Neural cell (in vitro differentiated cells): ENCODE measurements at regions not wholly inside any gene's neighbourhood (a gene's known extent, or its start where the extent isn't known, plus 50 kb on each side); places are given as distances from the start of the nearest gene placed in this dataset.

ENCODE experiments used
- EP300 ChIP-seq: fragments of 450-650 bp; conservative IDR thresholded peaks from 2 replicates; pipeline ENCODE4 v1.6.1; 2014; ENCODE audit warnings: antibody characterized with exemption, mild to moderate bottlenecking, moderate library complexity; ENCODE audit not compliant: poor library complexity, severe bottlenecking
- POLR2AphosphoS5 ChIP-seq: IDR thresholded peaks from 2 replicates; pipeline ENCODE4 v1.6.1; 2012
- RAD21 ChIP-seq: fragments of 450-650 bp; conservative IDR thresholded peaks from 2 replicates; pipeline ENCODE4 v1.6.1; 2014; ENCODE audit warnings: antibody characterized with exemption, mild to moderate bottlenecking, moderate library complexity
- SMC3 ChIP-seq: fragments of 450-650 bp; conservative IDR thresholded peaks from 2 replicates; pipeline ENCODE4 v1.6.1; 2014; ENCODE audit warnings: antibody characterized with exemption, mild to moderate bottlenecking, moderate library complexity; ENCODE audit not compliant: poor library complexity
- TF ChIP-seq, protein P1 (sequence below): fragments of 450-650 bp; IDR thresholded peaks from 2 replicates; pipeline ENCODE4 v1.5.1; 2014; ENCODE audit warnings: antibody characterized with exemption, mild to moderate bottlenecking, moderate library complexity; ENCODE audit not compliant: poor library complexity, severe bottlenecking
- TF ChIP-seq, protein P2 (sequence below): IDR thresholded peaks from 2 replicates; pipeline ENCODE4 v1.6.1; 2012; ENCODE audit warnings: borderline replicate concordance

DNA sequence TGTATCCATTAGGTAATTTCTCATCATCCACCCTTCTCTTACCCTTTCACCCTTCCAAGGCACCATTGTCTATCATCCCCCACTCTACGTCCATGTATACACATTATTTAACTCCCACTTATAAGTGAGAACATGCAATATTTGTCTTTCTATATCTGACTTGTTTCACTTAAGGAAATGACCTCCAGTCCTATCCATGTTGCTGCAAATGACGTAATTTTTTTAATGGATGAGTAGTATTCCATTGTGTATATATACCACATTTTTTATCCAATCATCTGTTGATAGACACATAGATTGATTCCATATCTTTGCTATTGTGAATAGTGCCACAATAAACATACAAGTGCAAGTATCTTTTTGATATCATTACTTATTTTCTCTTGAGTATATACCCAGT, 322.9 kb upstream of the CXADR start:
- TF ChIP-seq POLR2AphosphoS5 (no peak), EP300 (no peak), RAD21 (no peak), SMC3 (no peak)
- TF ChIP-seq, protein P1, sequence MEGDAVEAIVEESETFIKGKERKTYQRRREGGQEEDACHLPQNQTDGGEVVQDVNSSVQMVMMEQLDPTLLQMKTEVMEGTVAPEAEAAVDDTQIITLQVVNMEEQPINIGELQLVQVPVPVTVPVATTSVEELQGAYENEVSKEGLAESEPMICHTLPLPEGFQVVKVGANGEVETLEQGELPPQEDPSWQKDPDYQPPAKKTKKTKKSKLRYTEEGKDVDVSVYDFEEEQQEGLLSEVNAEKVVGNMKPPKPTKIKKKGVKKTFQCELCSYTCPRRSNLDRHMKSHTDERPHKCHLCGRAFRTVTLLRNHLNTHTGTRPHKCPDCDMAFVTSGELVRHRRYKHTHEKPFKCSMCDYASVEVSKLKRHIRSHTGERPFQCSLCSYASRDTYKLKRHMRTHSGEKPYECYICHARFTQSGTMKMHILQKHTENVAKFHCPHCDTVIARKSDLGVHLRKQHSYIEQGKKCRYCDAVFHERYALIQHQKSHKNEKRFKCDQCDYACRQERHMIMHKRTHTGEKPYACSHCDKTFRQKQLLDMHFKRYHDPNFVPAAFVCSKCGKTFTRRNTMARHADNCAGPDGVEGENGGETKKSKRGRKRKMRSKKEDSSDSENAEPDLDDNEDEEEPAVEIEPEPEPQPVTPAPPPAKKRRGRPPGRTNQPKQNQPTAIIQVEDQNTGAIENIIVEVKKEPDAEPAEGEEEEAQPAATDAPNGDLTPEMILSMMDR = no peak
- TF ChIP-seq, protein P2, sequence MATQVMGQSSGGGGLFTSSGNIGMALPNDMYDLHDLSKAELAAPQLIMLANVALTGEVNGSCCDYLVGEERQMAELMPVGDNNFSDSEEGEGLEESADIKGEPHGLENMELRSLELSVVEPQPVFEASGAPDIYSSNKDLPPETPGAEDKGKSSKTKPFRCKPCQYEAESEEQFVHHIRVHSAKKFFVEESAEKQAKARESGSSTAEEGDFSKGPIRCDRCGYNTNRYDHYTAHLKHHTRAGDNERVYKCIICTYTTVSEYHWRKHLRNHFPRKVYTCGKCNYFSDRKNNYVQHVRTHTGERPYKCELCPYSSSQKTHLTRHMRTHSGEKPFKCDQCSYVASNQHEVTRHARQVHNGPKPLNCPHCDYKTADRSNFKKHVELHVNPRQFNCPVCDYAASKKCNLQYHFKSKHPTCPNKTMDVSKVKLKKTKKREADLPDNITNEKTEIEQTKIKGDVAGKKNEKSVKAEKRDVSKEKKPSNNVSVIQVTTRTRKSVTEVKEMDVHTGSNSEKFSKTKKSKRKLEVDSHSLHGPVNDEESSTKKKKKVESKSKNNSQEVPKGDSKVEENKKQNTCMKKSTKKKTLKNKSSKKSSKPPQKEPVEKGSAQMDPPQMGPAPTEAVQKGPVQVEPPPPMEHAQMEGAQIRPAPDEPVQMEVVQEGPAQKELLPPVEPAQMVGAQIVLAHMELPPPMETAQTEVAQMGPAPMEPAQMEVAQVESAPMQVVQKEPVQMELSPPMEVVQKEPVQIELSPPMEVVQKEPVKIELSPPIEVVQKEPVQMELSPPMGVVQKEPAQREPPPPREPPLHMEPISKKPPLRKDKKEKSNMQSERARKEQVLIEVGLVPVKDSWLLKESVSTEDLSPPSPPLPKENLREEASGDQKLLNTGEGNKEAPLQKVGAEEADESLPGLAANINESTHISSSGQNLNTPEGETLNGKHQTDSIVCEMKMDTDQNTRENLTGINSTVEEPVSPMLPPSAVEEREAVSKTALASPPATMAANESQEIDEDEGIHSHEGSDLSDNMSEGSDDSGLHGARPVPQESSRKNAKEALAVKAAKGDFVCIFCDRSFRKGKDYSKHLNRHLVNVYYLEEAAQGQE = no peak
